Vagina (tissue), 2 donors: ENCODE measurements at regions not wholly inside any gene's neighbourhood (a gene's known extent, or its start where the extent isn't known, plus 50 kb on each side); places are given as distances from the start of the nearest gene placed in this dataset.

Experiments
- CTCF ChIP-seq, 3 experiments: fragments of 450-650 bp in 2 of 3; fragments of 200-600 bp in 1 of 3; sonication (generic) in 1 of 3; IDR thresholded peaks; one replicate each; pipeline ENCODE4 v1.5.1; 2017 to 2019; ENCODE audit warnings: antibody characterized with exemption in 3 of 3, mild to moderate bottlenecking in 2 of 3, moderate library complexity in 2 of 3
- POLR2A ChIP-seq, 2 donors: fragments of 450-650 bp; IDR thresholded peaks; one replicate each; pipeline ENCODE4 v1.6.1; 2017; ENCODE audit warnings: antibody characterized with exemption in 2 of 2, mild to moderate bottlenecking in 2 of 2, moderate library complexity in 2 of 2
- POLR2AphosphoS5 ChIP-seq, 2 donors: sonication (generic); formaldehyde crosslinking; IDR thresholded peaks; one replicate each; pipeline ENCODE4 v1.9.0; 2017; ENCODE audit warnings: antibody characterized with exemption in 2 of 2, mild to moderate bottlenecking in 2 of 2, low read depth in 1 of 2; ENCODE audit not compliant: insufficient read depth in 1 of 2

GRCh38 chr16:61214780-61215179 is 821.5 kb downstream of the CDH8 start:
- no peak for TF ChIP-seq POLR2A (IDR thresholded peaks at IDR 0.05)
- TF ChIP-seq CTCF (IDR thresholded peaks at IDR 0.05) = no peak
- no peak for TF ChIP-seq POLR2AphosphoS5 (IDR thresholded peaks at IDR 0.05; ENCODE audit: insufficient read depth in 1 of 2, low read depth in 1 of 2)
